ENCODE measurements at regions not wholly inside any gene's neighbourhood (a gene's known extent, or its start where the extent isn't known, plus 50 kb on each side); places are given as distances from the start of the nearest gene placed in this dataset.

- Histone ChIP-seq H3K27me3 (no peaks in the 10 kb centered on the region), H3K27ac (no peak overlapping the region), H3K36me3 (no peaks in the 10 kb centered on the region), H3K4me3 (no peak overlapping the region), H3K9me3 (no peaks in the 10 kb centered on the region), H3K4me1 (no peaks in the 10 kb centered on the region)
- intact Hi-C loops (cut with DNase I; ENCODE audit: low total_unique reads) = no loop called here
- TF ChIP-seq, protein P1, sequence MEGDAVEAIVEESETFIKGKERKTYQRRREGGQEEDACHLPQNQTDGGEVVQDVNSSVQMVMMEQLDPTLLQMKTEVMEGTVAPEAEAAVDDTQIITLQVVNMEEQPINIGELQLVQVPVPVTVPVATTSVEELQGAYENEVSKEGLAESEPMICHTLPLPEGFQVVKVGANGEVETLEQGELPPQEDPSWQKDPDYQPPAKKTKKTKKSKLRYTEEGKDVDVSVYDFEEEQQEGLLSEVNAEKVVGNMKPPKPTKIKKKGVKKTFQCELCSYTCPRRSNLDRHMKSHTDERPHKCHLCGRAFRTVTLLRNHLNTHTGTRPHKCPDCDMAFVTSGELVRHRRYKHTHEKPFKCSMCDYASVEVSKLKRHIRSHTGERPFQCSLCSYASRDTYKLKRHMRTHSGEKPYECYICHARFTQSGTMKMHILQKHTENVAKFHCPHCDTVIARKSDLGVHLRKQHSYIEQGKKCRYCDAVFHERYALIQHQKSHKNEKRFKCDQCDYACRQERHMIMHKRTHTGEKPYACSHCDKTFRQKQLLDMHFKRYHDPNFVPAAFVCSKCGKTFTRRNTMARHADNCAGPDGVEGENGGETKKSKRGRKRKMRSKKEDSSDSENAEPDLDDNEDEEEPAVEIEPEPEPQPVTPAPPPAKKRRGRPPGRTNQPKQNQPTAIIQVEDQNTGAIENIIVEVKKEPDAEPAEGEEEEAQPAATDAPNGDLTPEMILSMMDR (IDR thresholded peaks at IDR 0.05) = no peak
- TF ChIP-seq POLR2A (IDR thresholded peaks at IDR 0.05) = no peak
- DNase-seq (ENCODE audit: low spot score in 2 of 2) = no peak
Measured at GRCh38 chr6:40817369-40817768, 221.7 kb downstream of the UNC5CL start.

GRCh38 chr6:40816601-40817000 is 222.4 kb downstream of the UNC5CL start:
- no peaks in the 10 kb centered on the region for H3K27me3 ChIP-seq
- intact Hi-C loops (cut with DNase I; ENCODE audit: low total_unique reads) = no loop called here
- H3K36me3 ChIP-seq = no peaks in the 10 kb centered on the region
- no peak overlapping the region for H3K27ac ChIP-seq
- TF ChIP-seq POLR2A (IDR thresholded peaks at IDR 0.05) (no peak), POLR2AphosphoS5 (IDR thresholded peaks at IDR 0.05) (no peak)
- TF ChIP-seq, protein P1 (IDR thresholded peaks at IDR 0.05) = no peak
- DNase-seq (ENCODE audit: low spot score in 2 of 2) = no peak
- H3K9me3 ChIP-seq = no peaks in the 10 kb centered on the region
- no peaks in the 10 kb centered on the region for H3K4me1 ChIP-seq
- no peak overlapping the region for H3K4me3 ChIP-seq

- H3K36me3 ChIP-seq = no peaks in the 10 kb centered on the region
- H3K4me3 ChIP-seq = no peak overlapping the region
- TF ChIP-seq POLR2AphosphoS5 (IDR thresholded peaks at IDR 0.05) (no peak), POLR2A (IDR thresholded peaks at IDR 0.05) (no peak)
- TF ChIP-seq, protein P1 (IDR thresholded peaks at IDR 0.05) = no peak
- DNase-seq (ENCODE audit: low spot score in 2 of 2) = no peak
- no peaks in the 10 kb centered on the region for H3K9me3 ChIP-seq
- H3K27me3 ChIP-seq = no peaks in the 10 kb centered on the region
- no peak overlapping the region for H3K27ac ChIP-seq
- no peaks in the 10 kb centered on the region for H3K4me1 ChIP-seq
- intact Hi-C loops (cut with DNase I; ENCODE audit: low total_unique reads) = no loop called here
Measured at GRCh38 chr6:40815731-40816130, 223.3 kb downstream of the UNC5CL start.

DNA sequence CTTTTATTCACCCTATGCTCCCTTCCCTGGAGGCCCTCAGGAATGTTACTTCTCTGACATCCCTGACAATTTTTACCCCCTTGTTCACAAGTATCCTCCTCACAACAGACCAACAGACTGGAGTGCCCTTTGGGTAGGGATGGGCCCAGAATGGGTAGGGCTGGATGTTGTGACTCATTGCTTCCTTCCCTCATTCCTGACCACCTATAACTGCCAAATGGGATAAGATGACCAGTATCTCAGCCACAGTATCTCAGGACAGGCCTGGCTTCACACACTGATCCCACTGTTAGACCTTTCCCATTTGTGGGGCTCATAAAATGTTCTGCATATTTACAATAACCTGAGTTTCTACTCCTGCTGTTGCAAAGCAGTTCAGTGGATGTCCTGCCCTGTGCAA is 223.0 kb upstream of the LRFN2 start:
- DNase-seq (ENCODE audit: low spot score in 2 of 2) = no peak
- H3K4me3 ChIP-seq = no peak overlapping the region
- intact Hi-C loops (cut with DNase I; ENCODE audit: low total_unique reads) = no loop called here
- TF ChIP-seq, protein P1 (IDR thresholded peaks at IDR 0.05) = no peak
- TF ChIP-seq POLR2AphosphoS5 (IDR thresholded peaks at IDR 0.05) (no peak), POLR2A (IDR thresholded peaks at IDR 0.05) (no peak)
- no peaks in the 10 kb centered on the region for H3K27me3 ChIP-seq
- H3K4me1 ChIP-seq = no peaks in the 10 kb centered on the region
- H3K27ac ChIP-seq = no peak overlapping the region
- no peaks in the 10 kb centered on the region for H3K36me3 ChIP-seq
- H3K9me3 ChIP-seq = no peaks in the 10 kb centered on the region

DNA sequence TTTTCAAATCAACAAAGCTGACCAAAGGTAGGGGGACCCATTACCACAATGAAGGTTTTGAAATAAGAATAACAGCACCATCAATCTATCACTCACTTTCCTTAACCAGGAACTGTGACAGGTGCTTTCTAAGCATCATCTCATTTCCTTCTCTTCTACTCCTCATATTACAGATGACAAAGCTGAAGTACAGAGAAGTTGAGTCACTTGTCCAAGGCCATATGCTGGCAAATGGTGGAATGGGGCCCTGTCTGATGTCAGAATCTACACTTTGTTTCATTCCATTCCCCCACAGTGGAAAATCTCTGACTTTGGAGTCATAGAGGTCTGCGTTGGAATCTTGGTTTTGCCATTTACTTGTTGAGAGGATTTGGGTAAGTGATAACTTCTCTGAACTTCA is 222.5 kb upstream of the LRFN2 start:
- no peak for DNase-seq (ENCODE audit: low spot score in 2 of 2)
- Histone ChIP-seq H3K36me3 (no peaks in the 10 kb centered on the region), H3K27ac (no peak overlapping the region), H3K4me3 (no peak overlapping the region), H3K9me3 (no peaks in the 10 kb centered on the region), H3K27me3 (no peaks in the 10 kb centered on the region), H3K4me1 (no peaks in the 10 kb centered on the region)
- TF ChIP-seq POLR2AphosphoS5 (IDR thresholded peaks at IDR 0.05) (no peak), POLR2A (IDR thresholded peaks at IDR 0.05) (no peak)
- TF ChIP-seq, protein P1 (IDR thresholded peaks at IDR 0.05) = no peak
- intact Hi-C loops (cut with DNase I; ENCODE audit: low total_unique reads) = no loop called here
